ENCODE measurements at regions not wholly inside any gene's neighbourhood (a gene's known extent, or its start where the extent isn't known, plus 50 kb on each side); places are given as distances from the start of the nearest gene placed in this dataset.

DNA sequence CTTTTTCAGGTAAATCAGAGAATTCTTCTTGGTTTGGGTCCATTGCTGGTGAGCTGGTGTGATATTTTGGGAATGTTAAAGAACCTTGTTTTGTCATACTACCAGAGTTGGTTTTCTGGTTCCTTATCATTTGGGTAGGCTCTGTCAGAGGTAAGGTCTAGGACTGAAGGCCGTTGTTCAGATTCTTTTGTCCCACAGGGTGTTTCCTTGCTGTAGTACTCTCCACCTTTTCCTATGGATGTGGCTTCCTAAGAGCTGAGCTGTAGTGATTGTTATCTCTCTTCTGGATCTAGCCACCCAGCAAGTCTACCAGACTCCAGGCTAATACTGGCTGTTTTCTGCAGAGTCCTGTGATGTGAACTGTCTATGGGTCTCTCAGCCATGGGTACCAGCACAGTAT lies 367.5 kb upstream of the GATB start:
- H3K36me3 ChIP-seq = no peaks in the 10 kb centered on the region
- no peak overlapping the region for H3K27ac ChIP-seq
- no peak for DNase-seq (ENCODE audit: low spot score)
- H3K9me3 ChIP-seq = no peaks in the 10 kb centered on the region
- TF ChIP-seq POLR2A (IDR thresholded peaks at IDR 0.05) (no peak), POLR2AphosphoS5 (IDR thresholded peaks at IDR 0.05) (no peak)
- TF ChIP-seq, protein P1, sequence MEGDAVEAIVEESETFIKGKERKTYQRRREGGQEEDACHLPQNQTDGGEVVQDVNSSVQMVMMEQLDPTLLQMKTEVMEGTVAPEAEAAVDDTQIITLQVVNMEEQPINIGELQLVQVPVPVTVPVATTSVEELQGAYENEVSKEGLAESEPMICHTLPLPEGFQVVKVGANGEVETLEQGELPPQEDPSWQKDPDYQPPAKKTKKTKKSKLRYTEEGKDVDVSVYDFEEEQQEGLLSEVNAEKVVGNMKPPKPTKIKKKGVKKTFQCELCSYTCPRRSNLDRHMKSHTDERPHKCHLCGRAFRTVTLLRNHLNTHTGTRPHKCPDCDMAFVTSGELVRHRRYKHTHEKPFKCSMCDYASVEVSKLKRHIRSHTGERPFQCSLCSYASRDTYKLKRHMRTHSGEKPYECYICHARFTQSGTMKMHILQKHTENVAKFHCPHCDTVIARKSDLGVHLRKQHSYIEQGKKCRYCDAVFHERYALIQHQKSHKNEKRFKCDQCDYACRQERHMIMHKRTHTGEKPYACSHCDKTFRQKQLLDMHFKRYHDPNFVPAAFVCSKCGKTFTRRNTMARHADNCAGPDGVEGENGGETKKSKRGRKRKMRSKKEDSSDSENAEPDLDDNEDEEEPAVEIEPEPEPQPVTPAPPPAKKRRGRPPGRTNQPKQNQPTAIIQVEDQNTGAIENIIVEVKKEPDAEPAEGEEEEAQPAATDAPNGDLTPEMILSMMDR (IDR thresholded peaks at IDR 0.05) = no peak
- WGBS = 80% methylated on average over 1 of the region's 1 CpG
- intact Hi-C loops (cut with DNase I) = no loop called here
- H3K27me3 ChIP-seq (replicated peaks; ENCODE audit: insufficient read depth) = no peaks in the 10 kb centered on the region
- H3K4me1 ChIP-seq (replicated peaks) = no peaks in the 10 kb centered on the region
- H3K4me3 ChIP-seq = no peak overlapping the region

DNA sequence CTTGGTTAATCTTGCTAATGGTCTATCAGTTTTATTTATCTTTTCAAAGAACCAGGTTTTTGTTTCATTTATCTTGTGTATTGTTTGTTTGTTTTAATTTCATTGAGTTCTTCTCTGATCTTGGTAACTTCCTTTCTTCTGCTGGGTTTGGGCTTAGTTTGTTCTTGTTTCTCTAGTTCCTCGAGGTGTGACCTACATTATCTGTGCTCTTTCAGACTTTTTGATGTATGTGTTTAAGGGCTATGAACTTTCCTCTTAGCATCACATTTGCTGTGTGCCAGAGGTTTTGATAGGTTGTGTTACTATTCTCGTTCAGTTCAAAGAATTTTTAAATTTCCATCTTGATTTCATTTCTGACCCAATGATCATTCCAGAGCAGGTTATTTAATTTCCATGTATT lies 365.4 kb upstream of the GATB start:
- H3K27ac ChIP-seq = no peak overlapping the region
- no peaks in the 10 kb centered on the region for H3K4me1 ChIP-seq (replicated peaks)
- H3K4me3 ChIP-seq = no peak overlapping the region
- no peaks in the 10 kb centered on the region for H3K36me3 ChIP-seq
- DNase-seq (ENCODE audit: low spot score) = no peak
- intact Hi-C loops (cut with DNase I) = no loop called here
- no peaks in the 10 kb centered on the region for H3K9me3 ChIP-seq
- H3K27me3 ChIP-seq (replicated peaks; ENCODE audit: insufficient read depth) = no peaks in the 10 kb centered on the region
- 77% methylated on average over 2 of the region's 2 CpGs for WGBS
- TF ChIP-seq POLR2A (IDR thresholded peaks at IDR 0.05) (no peak), POLR2AphosphoS5 (IDR thresholded peaks at IDR 0.05) (no peak)
- TF ChIP-seq, protein P1 (IDR thresholded peaks at IDR 0.05) = no peak

DNA sequence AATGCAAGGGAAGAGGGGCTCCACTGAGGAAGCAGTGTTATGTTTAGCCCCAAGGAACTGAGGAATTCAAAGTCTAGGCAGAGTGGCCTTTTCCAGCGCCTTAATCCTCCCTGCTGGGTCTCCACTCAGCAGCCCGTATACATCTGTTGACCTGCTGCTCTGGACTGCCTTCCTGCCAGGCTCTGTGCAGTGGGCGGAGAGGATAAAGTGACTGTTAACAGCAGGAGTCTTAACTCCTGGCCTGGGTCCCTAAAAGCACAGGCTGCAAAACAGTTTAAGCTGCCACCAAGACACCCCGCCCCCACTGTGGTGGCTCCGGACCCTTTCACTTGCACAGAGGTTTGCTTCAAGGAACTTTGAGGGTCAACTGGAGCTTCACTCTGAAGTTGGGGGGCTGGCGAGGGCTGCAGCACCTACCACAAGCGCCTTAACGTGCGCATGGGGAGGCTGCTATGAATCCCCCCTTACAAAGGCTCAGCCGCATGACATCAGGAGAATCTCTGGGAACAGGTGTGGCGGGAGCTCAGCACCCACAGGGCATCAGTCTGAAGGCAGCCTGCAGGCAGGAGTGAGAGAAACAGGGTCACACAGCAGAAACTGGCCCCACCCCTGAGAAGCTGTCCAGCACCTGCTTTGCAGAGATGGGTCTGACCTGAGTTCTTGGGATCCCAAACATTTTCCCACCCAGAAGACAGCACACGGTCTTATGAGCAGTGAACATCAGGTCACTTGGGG lies 358.2 kb upstream of the GATB start:
- H3K9me3 ChIP-seq = no peaks in the 10 kb centered on the region
- H3K27me3 ChIP-seq (replicated peaks; ENCODE audit: insufficient read depth) = no peaks in the 10 kb centered on the region
- no peaks in the 10 kb centered on the region for H3K36me3 ChIP-seq
- H3K27ac ChIP-seq = no peak overlapping the region
- TF ChIP-seq, protein P1 (IDR thresholded peaks at IDR 0.05) = no peak
- no peak for TF ChIP-seq POLR2A (IDR thresholded peaks at IDR 0.05)
- no peak for TF ChIP-seq POLR2AphosphoS5 (IDR thresholded peaks at IDR 0.05)
- no peak overlapping the region for H3K4me3 ChIP-seq
- intact Hi-C loops (cut with DNase I) = no loop called here
- H3K4me1 ChIP-seq (replicated peaks) = no peaks in the 10 kb centered on the region
- DNase-seq (ENCODE audit: low spot score) = no peak
- 76% methylated on average over 12 of the region's 12 CpGs for WGBS

DNA sequence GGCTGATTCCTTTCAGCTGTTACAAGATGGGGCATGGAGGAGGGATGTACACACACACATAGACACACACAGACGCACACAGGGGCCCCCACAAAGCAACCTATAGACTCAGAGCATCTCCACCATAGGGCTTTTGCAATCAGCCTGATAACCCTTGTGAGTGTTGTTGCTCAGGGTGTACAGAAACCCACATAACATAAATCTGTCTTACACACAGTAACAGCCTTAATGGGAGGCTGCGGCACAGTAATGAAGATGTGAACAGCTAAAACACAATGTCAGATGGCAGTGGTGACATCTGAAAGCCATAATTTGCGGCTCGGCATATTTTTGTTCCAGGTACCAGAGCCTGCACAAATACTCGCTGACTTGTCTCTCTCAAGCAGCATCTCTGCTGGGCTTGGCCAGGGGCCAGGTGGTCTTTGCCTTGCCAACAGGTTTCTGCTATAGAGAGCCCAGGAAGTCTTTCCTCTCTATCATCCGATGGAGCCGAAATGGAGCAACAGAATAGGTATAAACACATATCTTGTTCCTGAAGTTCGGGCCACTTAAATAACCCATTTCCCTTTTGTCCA lies 357.2 kb upstream of the GATB start:
- TF ChIP-seq POLR2A (IDR thresholded peaks at IDR 0.05) = no peak
- TF ChIP-seq, protein P1 (IDR thresholded peaks at IDR 0.05) = no peak
- Histone ChIP-seq H3K4me1 (replicated peaks) (no peaks in the 10 kb centered on the region), H3K27me3 (replicated peaks; ENCODE audit: insufficient read depth) (no peaks in the 10 kb centered on the region), H3K27ac (no peak overlapping the region), H3K36me3 (no peaks in the 10 kb centered on the region), H3K9me3 (no peaks in the 10 kb centered on the region), H3K4me3 (no peak overlapping the region)
- intact Hi-C loops (cut with DNase I) = no loop called here
- WGBS = 66% methylated on average over 8 of the region's 8 CpGs
- no peak for DNase-seq (ENCODE audit: low spot score)

DNA sequence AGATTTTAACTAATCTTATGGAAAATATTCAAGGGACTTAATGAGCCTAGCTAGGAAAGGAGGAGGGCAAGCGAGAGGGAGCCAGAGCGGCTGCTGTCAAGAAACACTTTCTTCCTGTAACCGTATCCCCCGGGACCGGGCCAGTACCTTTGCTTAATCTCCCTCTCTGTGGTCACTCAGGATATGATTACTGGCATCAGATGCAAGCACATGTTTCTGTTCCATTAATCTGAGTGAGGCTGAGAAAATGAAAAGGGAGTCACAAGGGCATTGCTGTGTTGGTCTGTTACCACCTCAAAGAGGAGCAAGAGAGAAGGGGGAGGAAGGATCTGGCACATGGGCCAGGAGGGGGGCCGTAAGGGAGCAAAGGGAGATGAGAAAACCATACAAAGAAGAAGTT lies 356.7 kb upstream of the GATB start:
- Histone ChIP-seq H3K4me3 (no peak overlapping the region), H3K27me3 (replicated peaks; ENCODE audit: insufficient read depth) (no peaks in the 10 kb centered on the region), H3K27ac (no peak overlapping the region), H3K9me3 (no peaks in the 10 kb centered on the region), H3K36me3 (no peaks in the 10 kb centered on the region), H3K4me1 (replicated peaks) (no peaks in the 10 kb centered on the region)
- DNase-seq (ENCODE audit: low spot score) = no peak
- intact Hi-C loops (cut with DNase I) = no loop called here
- 57% methylated on average over 6 of the region's 6 CpGs for WGBS
- TF ChIP-seq, protein P1 (IDR thresholded peaks at IDR 0.05) = no peak
- TF ChIP-seq POLR2AphosphoS5 (IDR thresholded peaks at IDR 0.05) = no peak
